ENCODE measurements at regions not wholly inside any gene's neighbourhood (a gene's known extent, or its start where the extent isn't known, plus 50 kb on each side); places are given as distances from the start of the nearest gene placed in this dataset.

GRCh38 chr11:134861490-134862104 lies 449.6 kb upstream of the B3GAT1 start:
- no peak overlapping the region for H2AFZ ChIP-seq (ENCODE audit: low read length)
- no peaks in the 10 kb centered on the region for H4K20me1 ChIP-seq (ENCODE audit: insufficient read depth, low read length)
- H3K4me2 ChIP-seq (ENCODE audit: low read length) = no peak overlapping the region
- H3K9me2 ChIP-seq (ENCODE audit: low read depth, low read length) = no peaks in the 10 kb centered on the region
- H3K4me3 ChIP-seq (ENCODE audit: low read depth, low read length, poor library complexity, severe bottlenecking) = no peak overlapping the region
- TF ChIP-seq EZH2 (IDR thresholded peaks at IDR 0.05; ENCODE audit: borderline replicate concordance, low read length) (no peak), CTCF (IDR thresholded peaks at IDR 0.05; ENCODE audit: low read length) (peak; percentile 59)
- H3F3A ChIP-seq (ENCODE audit: insufficient read depth, low read length) = no peaks in the 10 kb centered on the region
- H3K27me3 ChIP-seq (ENCODE audit: insufficient read depth, low read length) = no peaks in the 10 kb centered on the region
- no peaks in the 10 kb centered on the region for H3K36me3 ChIP-seq (ENCODE audit: insufficient read depth, low read length)
- H3K79me2 ChIP-seq (ENCODE audit: insufficient read depth, low read length) = no peaks in the 10 kb centered on the region
- no peak overlapping the region for H3K9ac ChIP-seq (ENCODE audit: low read length)
- no peaks in the 10 kb centered on the region for H3K4me1 ChIP-seq (ENCODE audit: insufficient read depth, low read length, severe bottlenecking)
- no peaks in the 10 kb centered on the region for H3K9me3 ChIP-seq (ENCODE audit: low read length)
- no peak overlapping the region for H3K27ac ChIP-seq (ENCODE audit: low read depth, low read length, poor library complexity, severe bottlenecking)

- no peaks in the 10 kb centered on the region for H3K27me3 ChIP-seq (ENCODE audit: insufficient read depth, low read length)
Observed at GRCh38 chr11:134858783-134859480, 446.9 kb upstream of the B3GAT1 start.

GRCh38 chr11:134857035-134857434 lies 445.0 kb upstream of the B3GAT1 start:
- H3K27me3 ChIP-seq (ENCODE audit: insufficient read depth, low read length) = no peaks in the 10 kb centered on the region
- TF ChIP-seq CTCF (IDR thresholded peaks at IDR 0.05; ENCODE audit: low read length) (no peak), EZH2 (IDR thresholded peaks at IDR 0.05; ENCODE audit: borderline replicate concordance, low read length) (no peak)
- H3K9me3 ChIP-seq (ENCODE audit: low read length) = no peaks in the 10 kb centered on the region
- H3K36me3 ChIP-seq (ENCODE audit: insufficient read depth, low read length) = no peaks in the 10 kb centered on the region
- H3K9ac ChIP-seq (ENCODE audit: low read length) = no peak overlapping the region
- no peak overlapping the region for H3K27ac ChIP-seq (ENCODE audit: low read depth, low read length, poor library complexity, severe bottlenecking)
- no peak overlapping the region for H3K4me2 ChIP-seq (ENCODE audit: low read length)
- H3K9me2 ChIP-seq (ENCODE audit: low read depth, low read length) = no peaks in the 10 kb centered on the region
- H3K4me1 ChIP-seq (ENCODE audit: insufficient read depth, low read length, severe bottlenecking) = no peaks in the 10 kb centered on the region
- H4K20me1 ChIP-seq (ENCODE audit: insufficient read depth, low read length) = no peaks in the 10 kb centered on the region
- no peak overlapping the region for H3K4me3 ChIP-seq (ENCODE audit: low read depth, low read length, poor library complexity, severe bottlenecking)
- H3K79me2 ChIP-seq (ENCODE audit: insufficient read depth, low read length) = no peaks in the 10 kb centered on the region
- H3F3A ChIP-seq (ENCODE audit: insufficient read depth, low read length) = no peaks in the 10 kb centered on the region
- no peak overlapping the region for H2AFZ ChIP-seq (ENCODE audit: low read length)

More at GRCh38 chr11:134858783-134859480, 446.9 kb upstream of the B3GAT1 start:
- Histone ChIP-seq H3K36me3 (ENCODE audit: insufficient read depth, low read length) (no peaks in the 10 kb centered on the region), H2AFZ (ENCODE audit: low read length) (no peak overlapping the region), H3K4me3 (ENCODE audit: low read depth, low read length, poor library complexity, severe bottlenecking) (no peak overlapping the region), H4K20me1 (ENCODE audit: insufficient read depth, low read length) (no peaks in the 10 kb centered on the region), H3K9ac (ENCODE audit: low read length) (no peak overlapping the region), H3K4me2 (ENCODE audit: low read length) (no peak overlapping the region), H3K27ac (ENCODE audit: low read depth, low read length, poor library complexity, severe bottlenecking) (no peak overlapping the region), H3K4me1 (ENCODE audit: insufficient read depth, low read length, severe bottlenecking) (no peaks in the 10 kb centered on the region), H3K79me2 (ENCODE audit: insufficient read depth, low read length) (no peaks in the 10 kb centered on the region), H3K9me3 (ENCODE audit: low read length) (no peaks in the 10 kb centered on the region), H3K9me2 (ENCODE audit: low read depth, low read length) (no peaks in the 10 kb centered on the region), H3F3A (ENCODE audit: insufficient read depth, low read length) (no peaks in the 10 kb centered on the region)
- TF ChIP-seq CTCF (IDR thresholded peaks at IDR 0.05; ENCODE audit: low read length) (no peak), EZH2 (IDR thresholded peaks at IDR 0.05; ENCODE audit: borderline replicate concordance, low read length) (no peak)

Measured in OCI-LY1 (cell line).